Neural progenitor cell (in vitro differentiated cells): ENCODE measurements at regions not wholly inside any gene's neighbourhood (a gene's known extent, or its start where the extent isn't known, plus 50 kb on each side); places are given as distances from the start of the nearest gene placed in this dataset.

Experiments used
- CTCF ChIP-seq: fragments of 200-600 bp; sonication (generic); IDR thresholded peaks from 2 replicates; pipeline ENCODE4 v1.5.1; 2017; ENCODE audit warnings: antibody characterized with exemption, mild to moderate bottlenecking
- EZH2 ChIP-seq: fragments of 200-600 bp; sonication (generic); IDR thresholded peaks from 2 replicates; pipeline ENCODE4 v1.6.1; 2017; ENCODE audit warnings: antibody characterized with exemption, mild to moderate bottlenecking, moderate library complexity
- EZH2phosphoT487 ChIP-seq: fragments of 200-600 bp; sonication (generic); IDR thresholded peaks from 2 replicates; pipeline ENCODE4 v1.6.1; 2017; ENCODE audit warnings: antibody characterized with exemption

GRCh38 chr4:96681218-96681617, 841.3 kb downstream of the PDHA2 start:
- TF ChIP-seq CTCF = no peak
- TF ChIP-seq EZH2 = no peak
- no peak for TF ChIP-seq EZH2phosphoT487
